Fibroblast of the conjunctiva (primary cell): ENCODE measurements at regions not wholly inside any gene's neighbourhood (a gene's known extent, or its start where the extent isn't known, plus 50 kb on each side); places are given as distances from the start of the nearest gene placed in this dataset.
"Not testable (repeated sequence)": the region's sequence is repeated elsewhere in the genome, so short reads cannot be mapped to it uniquely, and the experiment has no call there.

Source experiments
- DNase-seq: peaks from one replicate; pipeline ENCODE4 v3.0.0-alpha.2; 2010; ENCODE audit warnings: low read depth

- no peak for DNase-seq
These were observed 50.7 kb upstream of the C12orf71 start for GRCh38 chr12:27133022-27133590.

DNA sequence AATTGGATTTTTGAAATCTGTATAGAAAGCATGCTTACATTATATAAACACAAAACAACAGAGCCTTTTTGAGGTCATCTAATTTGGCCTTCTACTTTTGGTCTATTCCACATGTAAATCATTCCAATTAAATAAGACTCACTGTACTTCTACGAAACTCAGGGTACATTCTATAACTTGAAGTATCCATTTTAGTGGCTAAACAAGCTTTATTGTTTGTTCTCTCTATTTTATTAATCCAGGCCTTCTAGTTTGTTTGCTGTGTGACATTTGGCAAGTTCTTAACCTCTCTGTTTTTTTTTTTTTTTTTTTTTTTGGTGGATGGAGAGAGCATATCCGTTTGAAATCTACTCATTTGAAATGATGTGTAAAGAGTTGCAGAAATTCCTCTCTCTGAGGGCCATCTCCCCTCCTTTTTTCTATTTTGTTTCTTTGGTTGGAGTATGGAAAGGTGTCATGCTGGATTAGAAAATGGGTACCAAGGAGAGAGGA, 58.1 kb upstream of the C12orf71 start:
- DNase-seq = no peak

DNA sequence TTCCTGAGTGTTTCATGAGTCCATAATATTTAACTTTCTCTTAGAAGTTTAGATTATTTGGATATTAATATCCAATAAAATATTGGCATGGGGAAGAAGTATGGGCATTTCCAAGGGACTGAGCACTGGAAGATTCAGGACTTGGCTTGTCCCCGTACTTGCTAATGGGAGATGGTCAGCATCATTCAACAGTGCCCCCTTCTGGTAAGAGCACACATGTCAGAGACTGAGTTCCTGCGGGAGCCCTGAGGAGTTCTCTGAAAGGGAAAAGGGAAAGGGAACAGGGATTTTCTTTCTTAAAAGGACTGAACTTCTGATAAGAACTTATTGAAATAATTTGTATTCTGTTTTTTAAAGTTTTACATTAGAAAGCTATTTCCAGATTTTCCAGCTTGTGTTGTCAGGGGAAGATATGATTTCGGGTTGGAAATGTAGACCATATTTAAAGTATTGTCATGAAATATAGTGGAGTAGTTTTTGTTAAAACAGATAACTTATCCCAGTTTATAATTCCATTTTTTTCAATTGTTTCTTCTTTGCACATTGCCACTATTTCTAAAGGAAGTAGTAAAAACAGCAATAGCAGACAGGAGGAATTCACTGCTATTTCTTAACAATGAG, 59.8 kb upstream of the C12orf71 start:
- DNase-seq = peak; percentile 80

- no peak for DNase-seq
These were observed 61.1 kb upstream of the C12orf71 start for GRCh38 chr12:27143256-27144069.

GRCh38 chr12:27145725-27146124, 63.3 kb upstream of the C12orf71 start:
- DNase-seq = not testable (repeated sequence)

DNA sequence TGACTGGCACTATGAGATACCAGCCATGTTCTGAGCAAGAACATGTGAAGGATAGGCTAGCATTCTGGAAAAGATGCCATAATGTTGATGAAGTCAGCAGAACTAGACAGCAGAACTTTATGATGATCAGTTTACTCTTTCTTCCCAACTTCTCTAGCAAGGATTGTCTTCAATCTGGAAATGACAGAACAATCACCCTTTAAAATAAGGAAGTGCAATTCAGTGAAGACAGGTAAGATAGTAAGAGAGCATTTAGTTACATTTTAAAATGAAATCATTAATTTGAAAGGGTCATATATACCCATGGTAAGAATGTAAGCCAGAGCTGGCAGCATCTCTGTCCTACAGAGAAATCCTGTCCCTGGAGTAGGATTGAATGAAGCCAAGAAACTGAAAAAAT, 66.0 kb upstream of the C12orf71 start:
- no peak for DNase-seq

- DNase-seq = no peak
These were observed 66.4 kb upstream of the C12orf71 start for GRCh38 chr12:27148791-27149190.

GRCh38 chr12:27151479-27151878, 69.1 kb upstream of the C12orf71 start:
- no peak for DNase-seq

- no peak for DNase-seq
These were observed 75.9 kb upstream of the C12orf71 start for GRCh38 chr12:27158297-27158696.

GRCh38 chr12:27161458-27162228, 79.3 kb upstream of the C12orf71 start:
- DNase-seq = no peak

DNA sequence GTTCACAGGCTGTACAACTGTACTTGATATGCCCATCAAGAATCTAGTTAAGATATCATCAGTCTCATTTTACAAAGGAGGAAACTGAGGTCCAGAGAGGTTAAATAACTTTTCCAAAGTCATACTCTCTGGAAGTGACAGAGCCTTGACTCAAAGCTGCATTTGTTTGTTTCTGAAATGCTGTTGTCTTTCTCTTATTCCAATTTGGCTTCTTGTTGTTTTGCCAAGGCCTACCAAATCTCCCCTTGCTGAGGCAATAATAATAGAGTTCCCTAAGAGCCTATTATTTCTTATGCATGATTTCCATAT, 79.8 kb upstream of the C12orf71 start:
- no peak for DNase-seq

DNA sequence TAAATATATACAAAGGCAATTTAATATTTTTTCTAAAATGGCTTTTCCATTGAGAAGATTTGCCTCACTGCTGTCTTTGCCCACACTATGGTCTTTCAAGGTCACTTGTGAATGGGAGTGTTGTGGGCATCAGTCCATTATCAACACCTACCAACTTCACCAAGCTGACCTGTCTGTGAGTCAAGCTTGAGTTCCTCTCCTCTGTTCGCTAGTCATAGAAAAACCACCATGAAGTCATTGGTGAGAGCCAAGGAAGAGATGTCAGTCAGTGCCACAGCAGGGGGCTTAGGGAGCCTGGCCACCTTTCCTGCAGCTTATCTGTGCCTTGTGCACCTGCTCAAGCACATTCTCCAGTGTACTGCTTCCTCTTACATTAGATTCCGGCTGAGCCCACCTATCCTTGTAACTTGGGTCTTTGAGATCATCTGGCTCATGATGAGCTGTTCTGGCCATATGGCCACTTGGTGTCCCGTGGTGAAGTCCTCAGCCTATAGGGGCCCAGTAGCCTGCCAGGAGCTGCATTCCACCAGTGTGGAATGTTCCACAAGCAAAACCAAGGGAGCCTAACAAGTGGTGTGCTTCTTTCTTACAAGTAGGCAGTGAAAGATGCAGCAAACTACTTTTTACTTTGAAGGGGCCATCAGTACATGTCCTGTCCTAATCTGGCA, 80.8 kb upstream of the C12orf71 start:
- DNase-seq = no peak

DNA sequence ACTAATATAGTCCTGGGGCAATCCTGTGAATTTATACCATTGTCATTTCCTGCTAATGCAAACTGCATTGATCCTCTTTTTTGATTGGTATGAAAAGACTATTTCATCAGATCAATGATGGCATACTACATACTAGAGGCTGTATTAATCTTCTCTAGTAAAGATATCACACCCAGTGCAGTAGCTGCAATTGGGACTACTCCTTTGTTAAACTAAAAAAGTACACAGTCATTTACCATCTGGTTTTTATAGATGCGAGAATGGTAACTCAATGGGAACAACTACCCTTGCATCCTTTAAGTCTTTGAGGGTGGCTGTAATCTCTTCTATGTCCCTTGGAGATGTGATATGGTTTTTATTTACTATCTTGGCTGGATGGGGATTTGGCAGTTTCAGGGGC, 80.2 kb upstream of the STK38L start:
- DNase-seq = no peak

GRCh38 chr12:27164330-27165040, 79.6 kb upstream of the STK38L start:
- DNase-seq = no peak

GRCh38 chr12:27165958-27166357, 78.1 kb upstream of the STK38L start:
- DNase-seq = not testable (repeated sequence)

DNA sequence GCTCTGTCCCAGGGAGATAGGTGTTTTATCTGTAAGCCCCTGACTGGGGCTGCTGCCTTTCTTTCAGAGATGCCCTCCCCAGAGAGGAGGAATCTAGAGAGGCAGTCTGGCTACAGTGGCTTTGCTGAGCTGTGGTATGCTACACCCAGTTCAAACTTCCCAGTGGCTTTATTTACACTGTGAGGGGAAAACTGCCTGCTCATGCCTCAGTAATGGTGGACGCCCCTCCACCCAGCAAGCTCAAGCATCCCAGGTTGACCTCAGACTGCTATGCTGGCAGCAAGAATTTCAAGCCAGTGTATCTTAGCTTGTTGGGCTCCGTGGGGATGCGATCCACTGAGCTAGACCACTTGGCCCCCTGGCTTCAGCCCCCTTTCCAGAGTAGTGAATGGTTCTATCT, 72.6 kb upstream of the STK38L start:
- not testable (repeated sequence) for DNase-seq

DNA sequence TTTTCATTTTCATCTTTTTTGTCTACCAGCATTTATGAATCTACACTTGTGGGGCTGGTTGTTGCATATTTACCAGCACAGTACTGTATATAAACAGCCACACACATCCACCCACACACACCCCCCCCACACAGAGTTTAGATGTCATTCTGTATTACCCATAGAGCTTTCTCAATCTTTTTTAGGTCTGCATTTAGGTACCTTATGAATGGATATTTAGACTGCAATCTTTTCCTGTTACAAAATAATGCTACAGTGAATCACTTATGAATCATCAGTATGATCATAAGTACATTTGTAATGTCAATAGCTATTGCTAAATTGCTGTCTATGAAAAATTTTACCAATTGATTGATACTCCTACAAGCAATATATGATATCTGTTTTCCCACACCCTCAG, 67.3 kb upstream of the STK38L start:
- DNase-seq = no peak

DNA sequence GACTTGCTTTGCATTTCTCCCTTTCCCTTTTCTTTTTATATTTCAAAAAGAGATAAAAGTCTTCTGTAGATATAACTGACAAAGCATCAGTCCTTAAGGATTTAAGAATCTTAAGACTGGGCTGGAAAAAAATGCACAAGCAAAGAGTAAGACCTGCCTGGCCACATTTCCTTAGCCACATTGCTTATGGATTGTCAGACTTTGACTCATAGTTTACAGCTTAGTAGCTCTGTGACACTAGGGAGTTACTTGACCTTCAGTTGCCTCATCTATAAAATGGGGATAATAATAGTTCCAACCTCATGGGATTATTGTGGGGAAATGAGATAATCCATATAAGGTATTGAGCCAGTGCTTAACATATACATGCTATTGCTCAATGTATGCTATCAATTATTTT, 66.4 kb upstream of the STK38L start:
- no peak for DNase-seq

- no peak for DNase-seq
These were observed 65.8 kb upstream of the STK38L start for GRCh38 chr12:27178255-27178654.

- no peak for DNase-seq
These were observed 65.2 kb upstream of the STK38L start for GRCh38 chr12:27178723-27179399.
